KOPT-K1 (cell line): ENCODE measurements at regions not wholly inside any gene's neighbourhood (a gene's known extent, or its start where the extent isn't known, plus 50 kb on each side); places are given as distances from the start of the nearest gene placed in this dataset.

Experiments
- H3K27ac ChIP-seq: fragments of 200-600 bp; sonication (generic); 2 replicates; pipeline ENCODE4 v1.5.1; 2016; ENCODE audit warnings: antibody characterized with exemption, mild to moderate bottlenecking, low read depth, low read length; ENCODE audit not compliant: poor library complexity, severe bottlenecking
- H3K36me3 ChIP-seq: fragments of 200-600 bp; sonication (generic); 2 replicates; pipeline ENCODE4 v1.5.1; 2017; ENCODE audit warnings: antibody characterized with exemption, mild to moderate bottlenecking, low read length, moderate library complexity; ENCODE audit not compliant: insufficient read depth
- H3K9me3 ChIP-seq: fragments of 200-600 bp; sonication (generic); 2 replicates; pipeline ENCODE4 v1.5.1; 2017; ENCODE audit warnings: antibody characterized with exemption, low read length, mild to moderate bottlenecking; ENCODE audit not compliant: insufficient read depth, poor library complexity, severe bottlenecking

DNA sequence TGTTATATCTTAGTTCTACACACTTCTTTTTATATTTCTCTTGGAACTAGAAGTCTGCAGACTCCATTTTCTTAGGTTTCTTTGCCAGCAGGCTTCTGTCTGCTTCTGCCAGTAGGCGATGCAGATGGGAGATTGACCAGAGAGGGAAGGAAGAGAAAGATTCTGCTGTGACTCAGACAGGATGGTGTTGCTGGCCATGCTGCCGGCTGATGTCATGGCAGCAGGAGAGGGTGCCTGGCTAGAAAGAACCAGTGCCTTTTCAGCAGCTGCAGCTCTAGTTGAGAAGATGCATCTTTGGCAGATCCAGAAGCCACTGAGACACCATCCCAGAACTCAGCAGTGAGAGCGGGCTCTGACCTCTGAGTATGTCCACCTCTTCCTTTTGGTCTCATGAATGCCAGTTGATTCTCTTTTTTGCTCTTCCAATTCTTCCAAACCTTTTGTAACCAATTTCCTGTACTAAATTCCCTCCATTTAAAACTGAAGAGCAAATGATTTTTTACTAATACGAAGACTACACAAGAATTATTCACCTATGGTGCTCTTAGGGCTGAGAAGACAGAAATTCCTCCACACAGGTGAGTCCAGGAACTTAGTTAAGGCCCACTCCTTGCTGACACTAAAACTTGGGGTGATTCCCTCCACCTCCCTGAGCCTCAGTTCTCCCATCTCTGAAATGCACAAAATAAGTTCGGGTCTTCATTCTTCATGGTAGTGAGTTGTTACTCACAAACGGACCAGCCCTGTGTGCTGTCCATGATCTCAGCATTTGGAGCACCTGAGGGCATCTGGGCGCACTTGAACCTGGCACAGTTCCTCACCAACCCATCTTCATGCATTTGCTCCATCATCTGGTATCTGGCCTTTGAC, 200.7 kb downstream of the MYCN start:
- Histone ChIP-seq H3K9me3 (no peaks in the 10 kb centered on the region), H3K27ac (no peak overlapping the region), H3K36me3 (no peaks in the 10 kb centered on the region)

- Histone ChIP-seq H3K9me3 (no peaks in the 10 kb centered on the region), H3K27ac (no peak overlapping the region), H3K36me3 (no peaks in the 10 kb centered on the region)
Measured at GRCh38 chr2:16139663-16140615, 199.6 kb downstream of the MYCN start.

DNA sequence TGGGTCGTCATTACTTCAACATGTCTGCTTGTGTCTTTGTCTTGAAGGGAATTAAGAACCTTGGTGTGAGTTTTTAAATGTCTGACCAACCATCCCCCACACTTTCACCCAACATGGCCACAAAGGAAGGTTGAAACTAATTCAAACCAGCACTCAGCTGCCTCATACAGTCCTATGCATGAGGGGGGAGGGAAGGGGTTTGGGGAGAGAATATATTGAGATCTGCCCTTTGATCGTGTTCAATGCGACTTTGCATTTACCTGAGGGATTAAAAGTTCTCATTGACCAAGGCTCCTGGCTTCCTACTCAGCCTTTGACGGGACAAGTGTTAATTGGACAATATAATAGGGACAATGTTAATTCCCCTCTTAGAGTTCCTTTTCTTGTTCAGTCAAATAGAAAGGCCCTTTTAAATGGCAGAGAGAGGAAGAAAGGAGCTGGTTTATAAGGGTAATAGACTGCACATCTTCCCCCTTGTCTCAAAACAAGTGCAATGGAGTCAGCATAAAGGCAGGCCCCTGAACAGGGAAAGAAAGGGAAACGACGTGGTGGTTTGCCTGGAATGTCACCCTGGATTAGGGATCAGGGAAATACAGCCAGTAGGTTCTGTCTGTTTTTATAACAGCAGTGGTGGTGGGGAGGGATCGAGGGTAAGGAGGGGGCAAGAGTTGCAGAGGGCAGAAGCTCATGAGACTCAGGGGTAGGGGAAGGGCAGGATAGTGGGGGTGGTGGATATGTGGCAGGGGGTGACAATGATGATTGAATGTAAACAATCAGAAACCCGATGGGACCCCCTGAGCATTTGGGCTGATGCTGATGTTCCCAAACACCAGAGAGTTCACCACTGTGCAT, 198.7 kb downstream of the MYCN start:
- no peaks in the 10 kb centered on the region for H3K9me3 ChIP-seq
- H3K36me3 ChIP-seq: no peaks in the 10 kb centered on the region
- no peak overlapping the region for H3K27ac ChIP-seq

DNA sequence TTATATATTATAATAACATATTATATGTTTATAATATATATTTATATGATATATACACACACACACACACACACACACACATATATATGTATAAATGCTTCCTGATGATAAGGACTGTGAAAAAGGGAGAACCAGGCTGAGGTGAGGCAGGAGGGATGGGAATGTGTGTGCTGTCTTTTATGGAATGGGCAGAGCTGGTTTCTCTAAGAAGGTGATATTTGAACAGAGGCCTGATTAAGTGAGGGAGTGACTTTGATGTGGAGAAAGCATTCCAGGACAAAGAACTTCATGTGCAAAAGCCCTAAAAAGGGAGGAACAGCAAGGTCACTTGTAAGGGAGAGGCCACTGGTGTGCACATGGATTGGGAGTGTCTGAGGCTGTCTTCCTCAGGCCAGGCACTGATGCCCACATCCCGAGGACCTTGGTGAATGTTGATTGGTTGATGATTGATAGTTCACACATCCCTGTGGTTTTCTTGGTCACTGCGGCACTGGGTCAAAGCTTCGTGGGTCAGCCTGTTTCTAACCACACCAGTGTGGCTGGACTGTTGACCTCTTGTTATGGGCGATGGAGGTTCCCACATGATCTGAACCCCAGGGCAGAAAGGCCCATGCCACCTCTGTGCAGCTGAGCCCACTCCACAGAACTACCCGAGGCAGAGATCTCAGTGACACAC, 196.9 kb downstream of the MYCN start:
- no peaks in the 10 kb centered on the region for H3K36me3 ChIP-seq
- H3K27ac ChIP-seq: no peak overlapping the region
- H3K9me3 ChIP-seq: no peaks in the 10 kb centered on the region

- Histone ChIP-seq H3K36me3 (no peaks in the 10 kb centered on the region), H3K27ac (no peak overlapping the region), H3K9me3 (no peaks in the 10 kb centered on the region)
Measured at GRCh38 chr2:16136461-16137035, 196.2 kb downstream of the MYCN start.

DNA sequence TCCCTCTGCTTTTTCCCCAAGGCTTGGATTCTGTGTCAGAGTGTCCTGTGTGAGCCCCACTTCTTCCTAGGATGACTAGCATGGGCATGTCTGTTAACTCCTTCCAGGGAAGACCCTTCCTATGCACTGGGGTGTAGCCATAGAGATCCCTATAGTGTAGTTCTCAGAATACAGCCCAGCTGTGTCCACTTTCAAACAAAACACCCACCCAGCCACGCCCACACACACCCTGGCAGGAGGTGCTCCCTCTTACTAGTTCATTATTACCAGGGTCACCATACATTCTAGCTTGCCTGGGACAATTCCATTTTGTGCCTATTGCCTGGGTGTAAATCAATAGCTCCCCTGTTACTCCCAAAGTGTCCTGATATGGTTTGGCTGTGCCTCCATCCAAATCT, 195.6 kb downstream of the MYCN start:
- Histone ChIP-seq H3K36me3 (no peaks in the 10 kb centered on the region), H3K27ac (no peak overlapping the region), H3K9me3 (no peaks in the 10 kb centered on the region)

- H3K36me3 ChIP-seq: no peaks in the 10 kb centered on the region
- H3K9me3 ChIP-seq: no peaks in the 10 kb centered on the region
- H3K27ac ChIP-seq: no peak overlapping the region
Measured at GRCh38 chr2:16135196-16135912, 195.0 kb downstream of the MYCN start.

DNA sequence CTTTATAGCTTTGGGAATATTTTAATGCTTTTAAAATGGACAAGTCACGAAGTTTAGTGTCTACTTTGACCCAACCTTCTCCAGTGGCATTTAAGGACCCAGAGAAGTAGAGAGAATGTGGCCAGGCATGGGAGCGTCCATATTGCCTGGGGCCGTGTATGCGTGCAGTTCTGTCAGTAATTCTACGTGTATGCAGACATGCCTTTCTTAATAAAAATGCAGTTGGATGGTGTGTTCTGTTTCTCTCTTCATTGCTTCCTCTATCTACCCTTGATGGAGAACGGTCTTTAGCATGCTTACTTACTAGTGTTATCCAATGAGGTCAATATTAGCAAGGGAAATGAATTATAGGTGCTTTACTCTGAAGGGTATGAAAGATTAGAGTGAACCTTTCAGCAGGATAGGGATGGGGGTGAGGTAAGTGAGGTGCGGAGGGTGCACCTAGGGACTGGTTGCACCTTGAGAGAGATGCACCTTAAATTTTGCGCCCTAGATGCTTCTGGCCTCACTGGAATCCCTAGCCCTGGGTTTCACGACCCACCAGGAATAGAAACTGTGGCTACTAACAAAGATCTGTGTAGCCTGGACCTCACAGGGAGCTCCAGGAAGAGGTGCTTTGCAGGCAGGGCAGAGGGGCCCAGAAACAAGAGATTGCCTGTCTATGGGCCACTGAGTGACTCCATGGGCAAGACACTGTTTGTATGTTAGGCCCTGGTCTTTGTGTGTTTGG, 194.3 kb downstream of the MYCN start:
- Histone ChIP-seq H3K9me3 (no peaks in the 10 kb centered on the region), H3K27ac (no peak overlapping the region), H3K36me3 (no peaks in the 10 kb centered on the region)

GRCh38 chr2:16130906-16131400, 190.6 kb downstream of the MYCN start:
- Histone ChIP-seq H3K36me3 (no peaks in the 10 kb centered on the region), H3K27ac (no peak overlapping the region), H3K9me3 (no peaks in the 10 kb centered on the region)

DNA sequence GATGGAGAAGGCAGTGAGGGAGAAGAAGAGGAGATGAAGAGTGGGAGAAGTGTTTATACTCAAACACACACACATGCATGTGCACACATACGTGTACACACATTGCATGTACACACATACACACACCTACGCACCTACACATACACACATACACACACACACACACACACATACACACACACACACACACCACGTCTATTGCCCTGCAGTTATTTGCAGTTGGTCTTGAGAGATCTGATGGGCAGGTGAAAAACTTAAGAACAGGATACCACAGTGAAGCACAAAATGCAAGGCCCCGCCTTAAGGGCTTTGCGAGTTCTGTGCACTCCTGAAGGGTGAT, 190.2 kb downstream of the MYCN start:
- Histone ChIP-seq H3K36me3 (no peaks in the 10 kb centered on the region), H3K27ac (no peak overlapping the region), H3K9me3 (no peaks in the 10 kb centered on the region)

GRCh38 chr2:16129716-16130540, 189.6 kb downstream of the MYCN start:
- H3K27ac ChIP-seq: no peak overlapping the region
- no peaks in the 10 kb centered on the region for H3K9me3 ChIP-seq
- H3K36me3 ChIP-seq: no peaks in the 10 kb centered on the region

- Histone ChIP-seq H3K36me3 (no peaks in the 10 kb centered on the region), H3K9me3 (no peaks in the 10 kb centered on the region), H3K27ac (no peak overlapping the region)
Measured at GRCh38 chr2:16128746-16129610, 188.6 kb downstream of the MYCN start.
